ENCODE measurements at regions not wholly inside any gene's neighbourhood (a gene's known extent, or its start where the extent isn't known, plus 50 kb on each side); places are given as distances from the start of the nearest gene placed in this dataset.
"Not testable (repeated sequence)": the region's sequence is repeated elsewhere in the genome, so short reads cannot be mapped to it uniquely, and the experiment has no call there.

GRCh38 chr2:125373293-125373692 is 1282.7 kb upstream of the GYPC start:
- no peak for DNase-seq

GRCh38 chr2:125386074-125386473 is 1269.9 kb upstream of the GYPC start:
- DNase-seq: no peak

GRCh38 chr2:125397535-125398251 is 1258.3 kb upstream of the GYPC start:
- DNase-seq: no peak

GRCh38 chr2:125398738-125399524 is 1257.0 kb upstream of the GYPC start:
- DNase-seq: no peak

- DNase-seq: no peak
Observed at GRCh38 chr2:125405816-125406215, 1250.1 kb upstream of the GYPC start.

GRCh38 chr2:125408874-125409538 is 1247.0 kb upstream of the GYPC start:
- DNase-seq: no peak

- DNase-seq: no peak
Observed at GRCh38 chr2:125418483-125418882, 1237.5 kb upstream of the GYPC start.

- not testable (repeated sequence) for DNase-seq
Observed at GRCh38 chr2:125422198-125422770, 1233.7 kb upstream of the GYPC start.

- no peak for DNase-seq
Observed at GRCh38 chr2:125424266-125424785, 1231.6 kb upstream of the GYPC start.

- DNase-seq: no peak
Observed at GRCh38 chr2:125427721-125428315, 1228.1 kb upstream of the GYPC start.

- no peak for DNase-seq
Observed at GRCh38 chr2:125444106-125444505, 1211.9 kb upstream of the GYPC start.

- DNase-seq: no peak
Observed at GRCh38 chr2:125445495-125445894, 1210.5 kb upstream of the GYPC start.

- DNase-seq: no peak
Observed at GRCh38 chr2:125450092-125450491, 1205.9 kb upstream of the GYPC start.

GRCh38 chr2:125455110-125455509 is 1200.8 kb upstream of the GYPC start:
- no peak for DNase-seq

- no peak for DNase-seq
Observed at GRCh38 chr2:125456693-125457363, 1199.1 kb upstream of the GYPC start.

GRCh38 chr2:125471963-125472362 is 1184.0 kb upstream of the GYPC start:
- DNase-seq: no peak

- no peak for DNase-seq
Observed at GRCh38 chr2:125479143-125479636, 1176.8 kb upstream of the GYPC start.

GRCh38 chr2:125490308-125490707 is 1165.7 kb upstream of the GYPC start:
- DNase-seq: no peak

GRCh38 chr2:125491663-125492062 is 1164.3 kb upstream of the GYPC start:
- no peak for DNase-seq

- no peak for DNase-seq
Observed at GRCh38 chr2:125512313-125512712, 1143.6 kb upstream of the GYPC start.

GRCh38 chr2:125516496-125517109 is 1139.4 kb upstream of the GYPC start:
- no peak for DNase-seq

GRCh38 chr2:125526093-125526492 is 1129.9 kb upstream of the GYPC start:
- DNase-seq: no peak

Data from NCI-H187 (cell line).